Large intestine (tissue), 3 donors: ENCODE measurements at regions not wholly inside any gene's neighbourhood (a gene's known extent, or its start where the extent isn't known, plus 50 kb on each side); places are given as distances from the start of the nearest gene placed in this dataset.
"Not testable (repeated sequence)": the region's sequence is repeated elsewhere in the genome, so short reads cannot be mapped to it uniquely, and the experiment has no call there.

Source experiments
- DNase-seq, 2 donors: peaks; one replicate each; pipeline versions ENCODE4 v3.0.0 to v3.0.0-alpha.2; 2013
- H3K27ac ChIP-seq: one replicate; pipeline ENCODE4 v1.5.1; 2013; ENCODE audit warnings: low read length
- H3K27me3 ChIP-seq: 2 replicates; pipeline ENCODE4 v1.6.1; 2013; ENCODE audit warnings: low read length; ENCODE audit not compliant: control insufficient read depth, insufficient read depth
- H3K36me3 ChIP-seq: 2 replicates; pipeline ENCODE4 v1.6.1; 2013; ENCODE audit warnings: low read length; ENCODE audit not compliant: control insufficient read depth, insufficient read depth
- H3K4me1 ChIP-seq: one replicate; pipeline ENCODE4 v1.6.1; 2013; ENCODE audit warnings: low read length; ENCODE audit not compliant: control insufficient read depth, insufficient read depth
- H3K4me3 ChIP-seq: one replicate; pipeline ENCODE4 v1.5.1; 2013; ENCODE audit warnings: low read length
- H3K9me3 ChIP-seq: one replicate; pipeline ENCODE4 v1.6.1; 2013; ENCODE audit warnings: mild to moderate bottlenecking, low read depth, low read length, moderate library complexity; ENCODE audit not compliant: control insufficient read depth
- WGBS: methylation state at CpG from one replicate; pipeline ENCODE4 v1.1.5; 2013; ENCODE audit warnings: low lambda C conversion rate; ENCODE audit not compliant: insufficient coverage; 5-methylcytosine and 5-hydroxymethylcytosine counted together

DNA sequence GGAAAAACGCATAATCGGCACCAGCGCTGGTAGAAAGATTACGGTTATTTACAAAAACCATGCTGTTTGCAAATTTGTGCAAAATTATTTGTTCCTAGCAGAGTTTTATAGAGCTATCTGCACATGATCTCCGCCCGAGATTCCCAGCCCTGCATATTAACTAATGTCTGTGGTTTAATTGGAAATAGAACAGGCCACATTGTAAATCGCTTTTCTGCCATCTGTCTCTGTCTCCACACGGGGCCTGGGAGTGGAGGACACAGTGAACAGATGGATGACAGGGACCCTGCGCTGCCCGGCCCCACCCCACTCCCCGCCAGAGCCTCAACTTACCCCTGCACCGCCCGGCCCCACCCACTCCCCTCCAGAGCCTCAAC is 126.9 kb downstream of the FAM53A start:
- WGBS, result no CpG with 5 or more reads among the region's 13 CpGs

DNA sequence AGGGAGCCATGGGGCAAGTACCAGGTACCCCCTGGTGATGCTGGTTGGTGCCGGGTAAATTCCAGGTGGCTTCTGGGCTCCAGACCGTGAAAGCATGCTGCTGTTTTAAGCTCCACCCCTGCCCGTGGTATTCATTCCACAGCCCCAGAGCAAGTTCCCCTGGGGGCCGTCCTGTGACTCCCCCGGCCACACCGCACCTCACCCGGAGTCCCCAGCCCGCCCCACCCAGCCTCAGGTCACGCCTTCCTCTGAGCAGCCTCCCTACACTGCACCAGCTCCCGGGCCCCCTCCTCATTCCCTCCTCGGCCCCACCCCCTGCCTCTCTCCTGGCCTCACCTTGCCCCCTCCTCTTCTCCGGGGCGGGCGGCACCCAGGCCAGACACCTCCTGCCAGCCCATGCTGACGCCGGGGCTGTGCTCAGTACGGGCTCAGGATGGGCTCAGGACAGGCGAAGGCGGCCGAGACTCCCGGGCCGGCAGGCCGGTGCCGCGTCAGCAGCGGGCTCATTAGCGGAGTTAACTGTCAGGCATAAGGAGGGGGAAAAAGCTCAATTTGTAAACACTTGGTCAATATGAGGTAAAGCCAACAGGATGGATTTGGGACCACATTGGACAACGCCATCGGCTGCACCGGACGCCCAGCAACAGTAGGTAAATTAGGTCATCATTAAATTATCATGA is 127.4 kb downstream of the FAM53A start:
- Histone ChIP-seq H3K36me3 (no peaks in the 10 kb centered on the region), H3K27me3 (peaks cover 35% of the 10 kb centered on the region)
- no CpG with 5 or more reads among the region's 31 CpGs for WGBS

More for the DNA sequence above, 126.9 kb downstream of the FAM53A start:
- no peaks in the 10 kb centered on the region for H3K4me1 ChIP-seq
- H3K27me3 ChIP-seq, result peaks cover 35% of the 10 kb centered on the region
- H3K36me3 ChIP-seq, result no peaks in the 10 kb centered on the region
- H3K27ac ChIP-seq, result no peak overlapping the region
- no peaks in the 10 kb centered on the region for H3K9me3 ChIP-seq
- DNase-seq, result no peak
- H3K4me3 ChIP-seq, result no peak overlapping the region

DNA sequence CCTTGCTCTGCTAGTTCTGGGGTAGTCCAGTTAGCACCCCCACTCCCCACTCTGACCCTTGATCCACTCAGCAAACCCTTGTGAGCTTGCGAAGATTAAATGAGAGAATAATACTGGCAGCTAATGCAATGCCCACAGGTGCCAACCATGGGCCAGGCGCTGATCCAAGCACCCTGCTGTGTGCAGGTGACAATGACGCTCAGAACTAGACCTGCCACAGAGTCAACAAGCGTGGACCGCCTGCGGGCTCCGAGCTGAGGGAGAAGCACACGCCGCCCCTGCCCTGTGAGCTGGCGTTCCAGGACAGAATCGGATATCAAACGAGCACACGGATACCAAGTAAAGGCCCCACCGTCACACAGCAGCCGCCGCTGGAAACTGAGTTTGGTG is 129.2 kb downstream of the FAM53A start:
- Histone ChIP-seq H3K27ac (no peak overlapping the region), H3K4me1 (no peaks in the 10 kb centered on the region), H3K4me3 (no peak overlapping the region), H3K27me3 (peaks cover 35% of the 10 kb centered on the region), H3K9me3 (no peaks in the 10 kb centered on the region), H3K36me3 (no peaks in the 10 kb centered on the region)
- DNase-seq, result no peak
- WGBS, result no CpG with 5 or more reads among the region's 16 CpGs

More for the DNA sequence above, 127.4 kb downstream of the FAM53A start:
- Histone ChIP-seq H3K4me3 (no peak overlapping the region), H3K27ac (no peak overlapping the region), H3K9me3 (no peaks in the 10 kb centered on the region), H3K4me1 (no peaks in the 10 kb centered on the region)
- DNase-seq, result no peak

DNA sequence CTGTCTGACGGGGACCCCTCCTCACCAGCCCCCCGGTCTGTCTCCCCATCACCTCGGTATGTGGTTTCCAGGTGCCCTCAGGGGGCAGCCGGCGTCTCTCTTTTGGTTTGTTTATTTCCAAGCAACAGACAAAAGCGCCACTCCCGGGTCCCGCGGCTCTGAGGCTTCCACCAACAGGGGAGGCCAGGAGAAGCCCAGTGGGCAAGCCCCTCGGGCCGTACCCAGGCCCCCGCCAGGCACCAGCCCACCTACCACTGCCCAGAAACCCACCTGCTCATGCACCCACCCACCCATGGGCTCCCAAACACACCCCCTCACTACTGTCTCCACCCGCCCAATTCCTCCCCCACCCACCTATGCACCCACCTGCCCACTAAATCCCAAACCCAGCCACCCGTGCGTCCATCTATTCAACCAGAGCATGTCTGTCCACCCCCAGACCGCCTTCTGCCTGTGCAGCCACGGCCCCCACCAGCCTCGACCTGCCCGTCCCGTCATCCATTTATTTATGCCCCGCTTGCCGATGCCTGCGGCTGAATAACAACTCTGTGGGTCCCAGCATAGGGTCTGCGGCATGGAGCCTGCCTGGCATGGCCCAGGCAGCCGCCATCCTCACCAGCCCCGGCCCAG is 129.8 kb downstream of the FAM53A start:
- Histone ChIP-seq H3K36me3 (no peaks in the 10 kb centered on the region), H3K27ac (no peak overlapping the region), H3K4me3 (no peak overlapping the region), H3K9me3 (no peaks in the 10 kb centered on the region), H3K4me1 (no peaks in the 10 kb centered on the region), H3K27me3 (peaks cover 35% of the 10 kb centered on the region)
- WGBS, result no CpG with 5 or more reads among the region's 26 CpGs
- DNase-seq, result no peak

DNA sequence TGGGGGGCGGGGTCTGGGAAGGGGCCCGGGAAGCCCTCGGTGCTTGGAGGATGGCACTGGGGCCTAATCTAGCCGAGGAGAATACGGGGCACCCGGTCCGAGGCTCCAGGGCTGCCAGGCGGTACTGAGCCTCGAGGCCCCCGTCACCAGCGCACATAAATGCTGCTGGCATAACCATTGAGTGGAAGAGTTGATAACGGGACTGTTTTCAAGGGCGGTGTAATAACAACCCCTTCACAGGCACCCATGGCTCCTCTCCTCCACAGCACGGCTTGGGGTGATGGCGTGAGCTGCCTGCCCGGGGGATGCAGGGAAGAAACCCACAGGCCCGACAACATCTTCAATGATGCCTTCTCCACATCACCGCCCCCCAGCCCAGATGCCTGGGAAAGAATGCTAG is 130.7 kb downstream of the FAM53A start:
- Histone ChIP-seq H3K4me1 (peaks cover 3% of the 10 kb centered on the region), H3K4me3 (no peak overlapping the region), H3K27ac (no peak overlapping the region), H3K27me3 (peaks cover 38% of the 10 kb centered on the region), H3K9me3 (no peaks in the 10 kb centered on the region), H3K36me3 (no peaks in the 10 kb centered on the region)
- DNase-seq, result no peak
- no CpG with 5 or more reads among the region's 18 CpGs for WGBS

DNA sequence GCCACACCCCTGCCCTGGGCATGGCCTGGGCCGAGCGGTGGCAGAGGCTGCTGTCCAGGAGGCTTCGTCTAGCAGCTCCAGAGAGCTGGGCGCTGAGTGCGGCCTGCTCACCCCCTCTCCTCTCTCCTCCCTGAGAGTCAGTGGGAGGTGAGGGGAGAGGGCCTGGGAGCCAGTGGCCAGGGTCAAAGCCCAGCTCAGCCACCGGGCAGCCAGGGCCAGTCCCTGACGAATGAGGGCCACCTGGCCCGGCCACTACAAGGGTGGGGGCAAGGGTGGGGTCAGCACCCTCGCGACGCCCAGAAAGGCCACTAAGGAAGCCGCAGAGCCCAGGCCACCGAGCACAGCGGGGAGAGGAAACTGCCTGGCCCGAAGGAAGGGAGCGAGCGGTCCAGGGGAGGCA is 131.7 kb downstream of the FAM53A start:
- H3K27me3 ChIP-seq, result peaks cover 32% of the 10 kb centered on the region
- no peaks in the 10 kb centered on the region for H3K36me3 ChIP-seq
- DNase-seq, result no peak
- no peak overlapping the region for H3K4me3 ChIP-seq
- no peaks in the 10 kb centered on the region for H3K9me3 ChIP-seq
- no CpG with 5 or more reads among the region's 17 CpGs for WGBS
- H3K4me1 ChIP-seq, result peaks cover 3% of the 10 kb centered on the region
- H3K27ac ChIP-seq, result no peak overlapping the region

DNA sequence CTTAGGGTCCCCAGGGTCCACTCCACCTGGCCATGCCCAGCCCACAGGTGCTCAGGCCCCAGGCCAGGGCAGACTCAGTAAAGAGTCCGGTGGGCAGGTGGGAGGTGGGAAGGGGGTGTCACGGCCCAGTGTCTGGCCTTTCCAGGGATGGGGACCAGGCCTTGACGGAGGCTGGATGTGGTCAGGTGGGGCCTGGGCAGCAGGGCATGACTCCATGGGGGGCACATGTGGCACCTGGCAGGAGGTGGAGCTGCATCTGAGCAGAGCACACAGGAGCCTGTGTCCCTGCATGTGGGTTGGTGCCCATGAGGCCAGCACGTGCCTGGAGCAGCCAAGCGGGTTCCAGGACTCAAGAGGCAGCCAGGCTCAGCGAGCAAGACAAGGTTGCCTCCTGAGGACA is 132.9 kb downstream of the FAM53A start:
- Histone ChIP-seq H3K36me3 (no peaks in the 10 kb centered on the region), H3K27me3 (peaks cover 20% of the 10 kb centered on the region), H3K4me3 (no peak overlapping the region), H3K9me3 (no peaks in the 10 kb centered on the region), H3K27ac (no peak overlapping the region), H3K4me1 (peaks cover 3% of the 10 kb centered on the region)
- WGBS, result no CpG with 5 or more reads among the region's 6 CpGs
- DNase-seq, result no peak

DNA sequence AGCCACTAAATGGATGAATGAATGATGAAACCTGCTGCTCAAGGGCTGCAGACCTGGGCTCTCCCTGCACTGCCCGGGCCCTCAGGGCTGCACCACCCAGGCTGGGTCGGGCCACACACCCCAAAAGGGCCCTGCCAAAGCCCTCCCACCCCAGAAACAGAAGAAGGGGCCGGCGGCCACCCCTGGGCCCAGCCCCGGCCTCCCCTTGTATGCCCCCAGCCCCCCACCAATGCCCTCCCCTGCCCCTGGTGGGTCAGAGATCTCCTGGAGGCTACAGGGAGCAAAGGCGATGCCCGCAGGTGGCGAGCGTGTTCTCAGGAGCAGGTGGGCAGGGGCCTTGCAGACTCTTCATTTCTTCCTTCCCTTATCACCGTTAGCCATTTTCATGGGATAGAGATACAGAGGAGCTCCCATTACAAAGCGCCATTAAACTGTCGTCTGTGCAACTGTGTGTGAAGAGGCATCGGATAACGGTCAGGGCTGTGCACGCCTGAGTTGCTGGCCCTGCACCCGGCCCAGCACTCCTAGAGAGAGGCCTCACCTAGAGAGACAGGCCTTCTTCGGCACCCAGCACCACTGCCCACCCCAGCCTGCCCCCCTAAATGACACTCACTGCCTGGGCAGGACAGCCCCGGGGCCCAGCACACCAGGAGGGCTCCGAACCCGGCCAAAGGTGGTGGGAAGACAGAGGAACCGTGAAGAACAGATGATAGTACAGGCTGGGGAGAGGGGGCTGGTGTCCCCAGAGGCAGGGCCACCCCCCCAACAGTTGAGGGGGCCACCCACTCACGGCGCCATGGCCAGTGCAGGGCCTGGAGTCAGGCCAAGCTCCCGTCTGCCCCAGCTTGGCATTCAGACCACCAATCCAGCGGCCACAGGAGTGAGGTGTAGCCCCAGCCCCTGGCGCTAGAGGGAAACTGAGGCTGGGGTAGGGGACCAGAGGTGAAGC is 133.7 kb downstream of the FAM53A start:
- DNase-seq, result no peak
- no peak overlapping the region for H3K4me3 ChIP-seq
- H3K36me3 ChIP-seq, result no peaks in the 10 kb centered on the region
- H3K27me3 ChIP-seq, result peaks cover 13% of the 10 kb centered on the region
- no CpG with 5 or more reads among the region's 26 CpGs for WGBS
- H3K9me3 ChIP-seq, result no peaks in the 10 kb centered on the region
- no peak overlapping the region for H3K27ac ChIP-seq
- peaks cover 3% of the 10 kb centered on the region for H3K4me1 ChIP-seq

DNA sequence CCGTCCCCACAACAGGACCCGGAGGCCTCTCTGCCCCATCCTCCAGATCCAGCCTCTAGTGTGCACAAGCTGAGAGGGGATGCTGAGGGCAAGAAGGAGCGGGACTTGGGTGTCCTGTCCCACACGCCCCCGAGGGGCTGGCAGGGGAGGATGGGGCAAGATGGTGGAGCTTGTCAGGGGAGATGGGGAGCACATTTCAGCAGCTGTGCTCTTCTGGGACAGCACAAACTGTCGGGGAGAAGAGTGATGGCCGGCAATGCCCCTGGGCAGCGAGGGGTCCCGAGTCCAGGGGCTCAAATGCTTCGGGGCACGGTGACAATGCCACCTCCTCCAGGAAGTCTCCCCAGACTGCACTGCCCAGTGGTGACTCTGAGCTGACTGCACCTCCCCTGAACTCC is 134.5 kb downstream of the FAM53A start:
- no peak for DNase-seq
- Histone ChIP-seq H3K36me3 (no peaks in the 10 kb centered on the region), H3K27ac (no peak overlapping the region), H3K9me3 (no peaks in the 10 kb centered on the region), H3K4me1 (peaks cover 6% of the 10 kb centered on the region), H3K4me3 (no peak overlapping the region), H3K27me3 (peaks cover 5% of the 10 kb centered on the region)
- no CpG with 5 or more reads among the region's 11 CpGs for WGBS

DNA sequence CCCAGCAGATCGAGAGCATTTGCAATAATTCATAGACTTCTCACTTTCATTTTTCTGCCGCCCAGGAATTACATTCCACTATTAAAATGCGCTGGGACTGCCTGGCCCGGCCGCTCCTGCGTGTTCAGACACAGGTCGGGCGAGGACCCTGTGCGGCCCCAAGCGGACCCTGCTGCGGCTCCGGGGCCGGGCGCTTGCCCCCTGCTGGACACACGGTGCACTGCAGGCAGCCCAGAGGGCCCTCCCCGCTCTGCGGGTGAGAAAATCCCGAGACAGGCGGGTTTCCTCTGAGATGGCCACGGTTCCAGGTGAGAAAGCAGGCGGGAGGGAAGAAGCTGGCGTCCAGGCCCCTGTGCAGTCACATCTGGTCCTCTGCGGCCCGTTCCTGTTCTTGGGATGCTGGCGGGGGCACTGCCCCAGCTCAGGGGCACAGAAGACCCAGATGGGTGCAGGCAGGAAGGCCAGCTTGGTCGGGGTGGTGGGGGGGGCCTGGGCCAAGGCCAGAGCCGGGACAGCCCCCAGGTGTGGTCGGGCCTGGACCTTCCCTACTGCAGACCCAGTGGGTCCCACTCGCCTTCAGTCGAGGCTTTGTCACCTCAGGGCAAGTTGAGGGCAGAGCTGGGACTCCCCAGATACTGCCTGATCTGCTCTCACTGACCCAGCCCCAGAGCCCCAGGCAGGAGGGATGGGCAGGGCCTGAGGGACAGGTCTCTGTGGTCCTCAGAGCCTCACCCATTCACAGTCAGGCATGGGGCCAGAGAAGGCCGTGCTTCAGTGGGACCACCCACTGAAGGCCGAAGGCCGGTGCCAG is 135.1 kb downstream of the FAM53A start:
- no CpG with 5 or more reads among the region's 33 CpGs for WGBS
- H3K4me1 ChIP-seq, H3K4me3 ChIP-seq, H3K27ac ChIP-seq, H3K27me3 ChIP-seq, H3K9me3 ChIP-seq, H3K36me3 ChIP-seq: not testable (repeated sequence)
- DNase-seq, result peak in 1 of 2 donors; percentile 22
